Suprapubic skin (tissue), 3 donors: ENCODE measurements at regions not wholly inside any gene's neighbourhood (a gene's known extent, or its start where the extent isn't known, plus 50 kb on each side); places are given as distances from the start of the nearest gene placed in this dataset.

Experiments used
- CTCF ChIP-seq, 2 donors: fragments of 200-600 bp in 1 of 2; fragments of 450-650 bp in 1 of 2; sonication (generic) in 1 of 2; IDR thresholded peaks; one replicate each; pipeline ENCODE4 v1.5.1; 2016 to 2019; ENCODE audit warnings: antibody characterized with exemption in 2 of 2, mild to moderate bottlenecking in 1 of 2, moderate library complexity in 1 of 2
- EP300 ChIP-seq: sonication (generic); formaldehyde crosslinking; IDR thresholded peaks from one replicate; pipeline ENCODE4 v1.6.1; 2017; ENCODE audit warnings: antibody characterized with exemption
- POLR2A ChIP-seq, 2 donors: fragments of 450-650 bp; IDR thresholded peaks; one replicate each; pipeline ENCODE4 v1.6.1; 2017; ENCODE audit warnings: antibody characterized with exemption in 2 of 2, mild to moderate bottlenecking in 2 of 2, moderate library complexity in 2 of 2

- no peak for TF ChIP-seq POLR2A (IDR thresholded peaks at IDR 0.05)
- no peak for TF ChIP-seq CTCF (IDR thresholded peaks at IDR 0.05)
- no peak for TF ChIP-seq EP300
Measured at GRCh38 chr12:115259968-115260747, 576.2 kb upstream of the TBX3 start.
